ENCODE measurements at regions not wholly inside any gene's neighbourhood (a gene's known extent, or its start where the extent isn't known, plus 50 kb on each side); places are given as distances from the start of the nearest gene placed in this dataset.

DNA sequence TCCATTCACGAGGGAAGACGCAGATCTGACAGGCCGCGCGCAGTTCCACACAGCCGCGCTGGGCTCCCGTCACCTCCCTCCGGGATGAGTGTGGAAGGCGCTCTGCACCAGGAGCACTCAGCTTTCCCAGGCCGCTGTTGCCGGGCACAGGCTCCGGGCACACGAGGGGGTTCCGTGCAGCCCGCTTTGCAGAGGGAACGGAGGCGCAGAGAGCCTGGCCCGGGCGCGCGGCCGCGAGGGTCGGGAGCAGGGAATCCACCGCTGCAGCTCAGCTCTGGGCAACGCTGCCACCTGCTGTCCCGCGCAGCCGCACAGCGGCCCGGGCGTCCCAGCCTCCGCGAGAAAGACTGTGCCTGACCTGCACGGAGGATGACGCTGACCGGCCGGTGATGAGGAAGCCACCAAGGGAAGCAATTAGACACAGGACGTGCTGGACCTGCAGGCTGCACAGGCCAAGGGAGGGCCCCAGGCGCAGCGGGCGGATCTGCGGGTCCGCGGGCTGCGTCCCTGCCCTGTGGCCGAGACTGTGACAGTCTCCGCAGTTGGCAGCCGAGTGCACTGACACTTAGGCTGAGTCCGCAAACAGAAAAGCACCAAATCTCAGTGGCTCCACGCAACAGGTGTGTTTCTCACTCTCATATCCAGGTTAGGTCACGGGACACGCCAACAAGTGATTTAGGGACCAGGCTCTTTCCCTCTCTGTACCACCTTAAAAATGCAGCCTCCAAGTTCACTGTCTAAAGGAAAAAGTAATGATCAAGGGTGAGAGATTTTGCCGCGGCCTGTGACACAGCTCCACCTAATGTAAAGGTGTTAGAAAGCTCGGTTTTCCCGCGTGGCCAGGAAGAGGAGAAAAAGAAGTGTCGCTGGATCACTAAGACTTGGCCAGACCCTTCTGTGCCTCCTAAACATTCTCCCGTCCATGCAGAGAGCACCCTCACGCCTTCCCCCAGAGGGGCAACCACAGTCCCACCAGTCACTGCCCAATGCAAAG, 94.5 kb downstream of the SEC61G start:
- Histone ChIP-seq H3K27me3 (ENCODE audit: control insufficient read depth in 1 of 2, insufficient read depth in 1 of 2, low read length in 2 of 2) (peaks cover 35 to 49% of the 10 kb centered on the region in 2 experiments), H3K23ac (ENCODE audit: low read length in 2 of 2) (no peak overlapping the region), H3K9me3 (ENCODE audit: control insufficient read depth, low read length) (no peaks in the 10 kb centered on the region), H4K91ac (ENCODE audit: low read length) (no peak overlapping the region), H2BK5ac (ENCODE audit: low read depth, low read length, poor library complexity, severe bottlenecking) (no peak overlapping the region), H3K27ac (ENCODE audit: low read length, poor library complexity, severe bottlenecking) (no peak overlapping the region), H3K36me3 (ENCODE audit: control insufficient read depth in 1 of 2, insufficient read depth in 2 of 2, low read depth in 1 of 2, low read length in 2 of 2) (peaks cover 0 to 2% of the 10 kb centered on the region in 2 experiments), H2BK15ac (ENCODE audit: low read depth, poor library complexity, severe bottlenecking) (no peak overlapping the region), H3K18ac (ENCODE audit: low read depth in 1 of 2, low read length in 2 of 2) (no peak overlapping the region), H3K4me2 (ENCODE audit: low read length, poor library complexity, severe bottlenecking) (peak overlapping the region; percentile 44), H4K8ac (ENCODE audit: low read length) (no peak overlapping the region), H2BK12ac (ENCODE audit: low read length in 2 of 2) (no peak overlapping the region), H2BK120ac (ENCODE audit: low read depth, low read length) (no peak overlapping the region), H3K4me3 (ENCODE audit: insufficient read depth in 1 of 2, low read depth in 1 of 2, low read length in 2 of 2) (peak overlapping the region; percentile 24 to 27), H3K4ac (ENCODE audit: low read depth in 1 of 2, low read length in 2 of 2) (no peak overlapping the region), H2AK5ac (ENCODE audit: low read length, severe bottlenecking) (no peak overlapping the region), H3K9ac (ENCODE audit: low read length) (no peak overlapping the region), H3K79me1 (replicated peaks; ENCODE audit: low read length, poor library complexity, severe bottlenecking) (no peaks in the 10 kb centered on the region), H3K4me1 (ENCODE audit: control insufficient read depth, insufficient read depth, low read depth, low read length) (peaks cover 10% of the 10 kb centered on the region), H3K14ac (ENCODE audit: low read length in 2 of 2) (no peak overlapping the region), H2AFZ (ENCODE audit: low read depth, low read length) (peak overlapping the region; percentile 20)
- WGBS = 7% methylated on average over 61 of the region's 62 CpGs
- DNase-seq = peak; percentile 28

DNA sequence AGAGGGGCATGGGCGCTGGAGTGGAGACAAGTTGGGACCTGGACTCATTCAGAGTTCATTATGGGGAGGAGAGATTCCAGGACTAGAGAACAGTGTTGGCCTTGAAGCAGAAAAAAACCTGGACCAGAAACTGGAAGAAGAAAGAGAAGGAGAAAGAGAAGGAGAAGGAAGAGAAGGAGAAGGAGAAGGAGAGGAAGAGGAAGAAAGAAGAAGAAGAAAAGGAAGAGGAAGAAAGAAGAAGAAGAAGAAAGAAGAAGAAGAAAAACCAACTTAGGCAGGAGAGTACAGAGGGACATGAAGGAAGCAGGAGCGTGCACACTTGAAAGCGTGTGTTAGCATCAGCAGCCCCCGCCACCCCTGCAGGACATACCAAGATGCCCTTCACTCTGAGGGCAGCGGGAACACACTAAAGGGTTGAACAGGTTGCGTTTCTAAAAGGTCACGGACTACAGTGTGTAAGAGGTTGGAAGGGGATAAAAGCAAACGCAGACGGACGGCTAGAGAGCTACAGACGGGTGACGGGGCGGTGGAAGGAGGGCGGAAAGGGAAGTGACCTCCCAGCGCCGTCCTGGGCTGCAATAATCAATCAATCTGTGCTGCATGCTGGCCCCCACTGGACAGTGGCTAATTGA, 95.3 kb downstream of the SEC61G start:
- Histone ChIP-seq H3K23ac (ENCODE audit: low read length in 2 of 2) (no peak overlapping the region), H2BK5ac (ENCODE audit: low read depth, low read length, poor library complexity, severe bottlenecking) (no peak overlapping the region), H2BK120ac (ENCODE audit: low read depth, low read length) (no peak overlapping the region), H3K4me1 (ENCODE audit: control insufficient read depth, insufficient read depth, low read depth, low read length) (peaks cover 10% of the 10 kb centered on the region), H2AK5ac (ENCODE audit: low read length, severe bottlenecking) (no peak overlapping the region), H4K91ac (ENCODE audit: low read length) (no peak overlapping the region), H3K4me2 (ENCODE audit: low read length, poor library complexity, severe bottlenecking) (peak overlapping the region; percentile 44), H2AFZ (ENCODE audit: low read depth, low read length) (peak overlapping the region; percentile 20), H3K4me3 (ENCODE audit: insufficient read depth in 1 of 2, low read depth in 1 of 2, low read length in 2 of 2) (peak overlapping the region; percentile 24 to 27), H4K8ac (ENCODE audit: low read length) (no peak overlapping the region), H3K36me3 (ENCODE audit: control insufficient read depth in 1 of 2, insufficient read depth in 2 of 2, low read depth in 1 of 2, low read length in 2 of 2) (peaks cover 0 to 2% of the 10 kb centered on the region in 2 experiments), H2BK12ac (ENCODE audit: low read length in 2 of 2) (no peak overlapping the region), H3K79me1 (replicated peaks; ENCODE audit: low read length, poor library complexity, severe bottlenecking) (no peaks in the 10 kb centered on the region), H3K9me3 (ENCODE audit: control insufficient read depth, low read length) (no peaks in the 10 kb centered on the region), H3K4ac (ENCODE audit: low read depth in 1 of 2, low read length in 2 of 2) (no peak overlapping the region), H3K14ac (ENCODE audit: low read length in 2 of 2) (no peak overlapping the region), H3K9ac (ENCODE audit: low read length) (no peak overlapping the region), H3K18ac (ENCODE audit: low read depth in 1 of 2, low read length in 2 of 2) (no peak overlapping the region), H3K27me3 (ENCODE audit: control insufficient read depth in 1 of 2, insufficient read depth in 1 of 2, low read length in 2 of 2) (peaks cover 35 to 49% of the 10 kb centered on the region in 2 experiments), H2BK15ac (ENCODE audit: low read depth, poor library complexity, severe bottlenecking) (no peak overlapping the region), H3K27ac (ENCODE audit: low read length, poor library complexity, severe bottlenecking) (no peak overlapping the region)
- no peak for DNase-seq
- WGBS = 20% methylated on average over 16 of the region's 16 CpGs

DNA sequence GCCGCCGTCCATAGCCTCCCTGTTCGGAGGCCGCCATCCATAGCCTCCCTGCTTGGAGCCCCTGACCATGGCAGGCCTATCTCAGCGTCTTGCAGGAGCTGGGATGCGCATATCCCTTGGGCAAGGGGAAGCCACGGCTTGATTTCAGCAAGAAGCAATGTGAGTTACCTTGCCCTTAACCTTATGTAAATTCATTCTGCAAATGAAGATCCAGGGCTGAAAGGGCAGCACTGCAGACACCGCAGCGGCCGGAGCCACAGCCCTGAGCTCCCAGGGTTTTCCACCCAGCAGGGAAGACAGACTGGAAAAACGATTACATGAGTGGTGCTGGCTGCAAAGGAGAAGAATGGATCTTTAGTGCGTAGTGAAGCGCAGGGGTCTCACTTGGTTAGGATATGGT, 95.8 kb downstream of the SEC61G start:
- Histone ChIP-seq H2BK5ac (ENCODE audit: low read depth, low read length, poor library complexity, severe bottlenecking) (no peak overlapping the region), H3K27me3 (ENCODE audit: control insufficient read depth in 1 of 2, insufficient read depth in 1 of 2, low read length in 2 of 2) (peaks cover 35 to 49% of the 10 kb centered on the region in 2 experiments), H3K36me3 (ENCODE audit: control insufficient read depth in 1 of 2, insufficient read depth in 2 of 2, low read depth in 1 of 2, low read length in 2 of 2) (peaks cover 0 to 2% of the 10 kb centered on the region in 2 experiments), H2BK12ac (ENCODE audit: low read length in 2 of 2) (no peak overlapping the region), H3K4ac (ENCODE audit: low read depth in 1 of 2, low read length in 2 of 2) (no peak overlapping the region), H3K9me3 (ENCODE audit: control insufficient read depth, low read length) (no peaks in the 10 kb centered on the region), H4K8ac (ENCODE audit: low read length) (no peak overlapping the region), H3K23ac (ENCODE audit: low read length in 2 of 2) (no peak overlapping the region), H2AFZ (ENCODE audit: low read depth, low read length) (peak overlapping the region; percentile 2), H4K91ac (ENCODE audit: low read length) (no peak overlapping the region), H3K14ac (ENCODE audit: low read length in 2 of 2) (no peak overlapping the region), H2AK5ac (ENCODE audit: low read length, severe bottlenecking) (no peak overlapping the region), H3K4me1 (ENCODE audit: control insufficient read depth, insufficient read depth, low read depth, low read length) (peaks cover 10% of the 10 kb centered on the region), H3K4me3 (ENCODE audit: insufficient read depth in 1 of 2, low read depth in 1 of 2, low read length in 2 of 2) (no peak overlapping the region), H3K9ac (ENCODE audit: low read length) (no peak overlapping the region), H2BK120ac (ENCODE audit: low read depth, low read length) (no peak overlapping the region), H2BK15ac (ENCODE audit: low read depth, poor library complexity, severe bottlenecking) (no peak overlapping the region), H3K27ac (ENCODE audit: low read length, poor library complexity, severe bottlenecking) (no peak overlapping the region), H3K4me2 (ENCODE audit: low read length, poor library complexity, severe bottlenecking) (no peak overlapping the region), H3K18ac (ENCODE audit: low read depth in 1 of 2, low read length in 2 of 2) (no peak overlapping the region), H3K79me1 (replicated peaks; ENCODE audit: low read length, poor library complexity, severe bottlenecking) (no peaks in the 10 kb centered on the region)
- DNase-seq = no peak
- WGBS = 62% methylated on average over 13 of the region's 13 CpGs

DNA sequence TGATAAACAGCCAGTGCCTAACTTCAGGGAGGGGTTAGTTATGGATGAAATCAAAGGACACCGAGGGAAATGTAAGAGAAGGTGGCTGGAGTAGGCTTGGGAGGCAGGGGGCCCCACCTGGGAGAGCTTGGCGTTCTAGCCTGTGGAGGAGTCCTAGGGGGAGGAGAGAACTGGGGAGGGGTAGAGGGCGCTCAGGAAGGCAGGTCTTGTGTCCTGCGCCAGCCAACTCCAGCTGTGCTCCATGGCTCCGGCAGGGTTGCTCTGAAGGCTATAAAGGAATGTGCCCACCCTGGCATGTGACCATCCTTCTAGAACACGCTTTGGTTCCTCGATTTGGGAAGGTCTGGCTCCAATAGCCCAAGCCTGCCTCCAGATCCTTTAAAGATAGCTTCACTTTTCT, 96.3 kb downstream of the SEC61G start:
- no peak overlapping the region for H2BK5ac ChIP-seq (ENCODE audit: low read depth, low read length, poor library complexity, severe bottlenecking)
- peaks cover 35 to 49% of the 10 kb centered on the region in 2 experiments for H3K27me3 ChIP-seq (ENCODE audit: control insufficient read depth in 1 of 2, insufficient read depth in 1 of 2, low read length in 2 of 2)
- H2BK12ac ChIP-seq (ENCODE audit: low read length in 2 of 2) = no peak overlapping the region
- H3K23ac ChIP-seq (ENCODE audit: low read length in 2 of 2) = no peak overlapping the region
- no peaks in the 10 kb centered on the region for H3K79me1 ChIP-seq (replicated peaks; ENCODE audit: low read length, poor library complexity, severe bottlenecking)
- DNase-seq = no peak
- H3K14ac ChIP-seq (ENCODE audit: low read length in 2 of 2) = no peak overlapping the region
- 74% methylated on average over 5 of the region's 7 CpGs for WGBS
- H3K9me3 ChIP-seq (ENCODE audit: control insufficient read depth, low read length) = no peaks in the 10 kb centered on the region
- no peak overlapping the region for H2AFZ ChIP-seq (ENCODE audit: low read depth, low read length)
- H3K27ac ChIP-seq (ENCODE audit: low read length, poor library complexity, severe bottlenecking) = no peak overlapping the region
- H3K36me3 ChIP-seq (ENCODE audit: control insufficient read depth in 1 of 2, insufficient read depth in 2 of 2, low read depth in 1 of 2, low read length in 2 of 2) = peaks cover 0 to 2% of the 10 kb centered on the region in 2 experiments
- no peak overlapping the region for H3K4me3 ChIP-seq (ENCODE audit: insufficient read depth in 1 of 2, low read depth in 1 of 2, low read length in 2 of 2)
- H2BK15ac ChIP-seq (ENCODE audit: low read depth, poor library complexity, severe bottlenecking) = no peak overlapping the region
- H3K4me1 ChIP-seq (ENCODE audit: control insufficient read depth, insufficient read depth, low read depth, low read length) = peaks cover 10% of the 10 kb centered on the region
- H2BK120ac ChIP-seq (ENCODE audit: low read depth, low read length) = no peak overlapping the region
- no peak overlapping the region for H3K4ac ChIP-seq (ENCODE audit: low read depth in 1 of 2, low read length in 2 of 2)
- no peak overlapping the region for H4K91ac ChIP-seq (ENCODE audit: low read length)
- H2AK5ac ChIP-seq (ENCODE audit: low read length, severe bottlenecking) = no peak overlapping the region
- H3K4me2 ChIP-seq (ENCODE audit: low read length, poor library complexity, severe bottlenecking) = no peak overlapping the region
- no peak overlapping the region for H4K8ac ChIP-seq (ENCODE audit: low read length)
- no peak overlapping the region for H3K18ac ChIP-seq (ENCODE audit: low read depth in 1 of 2, low read length in 2 of 2)
- no peak overlapping the region for H3K9ac ChIP-seq (ENCODE audit: low read length)
